HG03039 (cell line): ENCODE measurements at regions not wholly inside any gene's neighbourhood (a gene's known extent, or its start where the extent isn't known, plus 50 kb on each side); places are given as distances from the start of the nearest gene placed in this dataset.
"Not testable (repeated sequence)": the region's sequence is repeated elsewhere in the genome, so short reads cannot be mapped to it uniquely, and the experiment has no call there.

Experiments used
- ATAC-seq: cut with Tn5 transposase; IDR thresholded peaks from one replicate; pipeline ENCODE4 v1.9.1; 2021; ENCODE audit warnings: mild to moderate bottlenecking, moderate library complexity; ENCODE audit not compliant: unreplicated experiment

- ATAC-seq = no peak
Measured at GRCh38 chr3:87898971-87899370, 159.8 kb downstream of the CGGBP1 start.

GRCh38 chr3:87895983-87896382 is 162.8 kb downstream of the CGGBP1 start:
- ATAC-seq = no peak

GRCh38 chr3:87873136-87873535 is 185.7 kb downstream of the CGGBP1 start:
- no peak for ATAC-seq

- ATAC-seq = no peak
Measured at GRCh38 chr3:87867001-87867400, 191.8 kb downstream of the CGGBP1 start.

- no peak for ATAC-seq
Measured at GRCh38 chr3:87856126-87856525, 202.7 kb downstream of the CGGBP1 start.

GRCh38 chr3:87855616-87856015 is 203.2 kb downstream of the CGGBP1 start:
- no peak for ATAC-seq

GRCh38 chr3:87855211-87855610 is 203.6 kb downstream of the CGGBP1 start:
- ATAC-seq = no peak

- ATAC-seq = no peak
Measured at GRCh38 chr3:87848003-87848402, 210.8 kb downstream of the CGGBP1 start.

- no peak for ATAC-seq
Measured at GRCh38 chr3:87837076-87837475, 221.7 kb downstream of the CGGBP1 start.

- no peak for ATAC-seq
Measured at GRCh38 chr3:87836026-87836425, 222.8 kb downstream of the CGGBP1 start.

- no peak for ATAC-seq
Measured at GRCh38 chr3:87835236-87835635, 223.6 kb downstream of the CGGBP1 start.

- no peak for ATAC-seq
Measured at GRCh38 chr3:87834327-87834726, 224.5 kb downstream of the CGGBP1 start.

GRCh38 chr3:87833039-87833377 is 225.8 kb downstream of the CGGBP1 start:
- no peak for ATAC-seq

- no peak for ATAC-seq
Measured at GRCh38 chr3:87828046-87828445, 230.8 kb downstream of the CGGBP1 start.

- ATAC-seq = no peak
Measured at GRCh38 chr3:87822563-87822962, 236.2 kb downstream of the CGGBP1 start.

- ATAC-seq = not testable (repeated sequence)
Measured at GRCh38 chr3:87813503-87813902, 245.3 kb downstream of the CGGBP1 start.

- ATAC-seq = no peak
Measured at GRCh38 chr3:87811953-87812352, 246.9 kb downstream of the CGGBP1 start.

- no peak for ATAC-seq
Measured at GRCh38 chr3:87810452-87811016, 248.3 kb downstream of the CGGBP1 start.

GRCh38 chr3:87805670-87806069 is 253.1 kb downstream of the CGGBP1 start:
- no peak for ATAC-seq

- no peak for ATAC-seq
Measured at GRCh38 chr3:87801409-87801808, 257.4 kb downstream of the CGGBP1 start.

- no peak for ATAC-seq
Measured at GRCh38 chr3:87800516-87800915, 258.3 kb downstream of the CGGBP1 start.

- ATAC-seq = no peak
Measured at GRCh38 chr3:87798567-87798947, 260.2 kb downstream of the CGGBP1 start.

- no peak for ATAC-seq
Measured at GRCh38 chr3:87797872-87798566, 260.8 kb downstream of the CGGBP1 start.
